Urothelium cell line (cell line): ENCODE measurements at regions not wholly inside any gene's neighbourhood (a gene's known extent, or its start where the extent isn't known, plus 50 kb on each side); places are given as distances from the start of the nearest gene placed in this dataset.
"Not testable (repeated sequence)": the region's sequence is repeated elsewhere in the genome, so short reads cannot be mapped to it uniquely, and the experiment has no call there.

Source experiments
- DNase-seq: peaks from one replicate; pipeline ENCODE4 v3.0.0; 2011; ENCODE audit warnings: low spot score, mixed read lengths
- FAIRE-seq: peaks from 2 replicates; lab custom pipeline; 2011; peaks lifted over from hg19 to GRCh38; lab: Jason Lieb, UNC

DNA sequence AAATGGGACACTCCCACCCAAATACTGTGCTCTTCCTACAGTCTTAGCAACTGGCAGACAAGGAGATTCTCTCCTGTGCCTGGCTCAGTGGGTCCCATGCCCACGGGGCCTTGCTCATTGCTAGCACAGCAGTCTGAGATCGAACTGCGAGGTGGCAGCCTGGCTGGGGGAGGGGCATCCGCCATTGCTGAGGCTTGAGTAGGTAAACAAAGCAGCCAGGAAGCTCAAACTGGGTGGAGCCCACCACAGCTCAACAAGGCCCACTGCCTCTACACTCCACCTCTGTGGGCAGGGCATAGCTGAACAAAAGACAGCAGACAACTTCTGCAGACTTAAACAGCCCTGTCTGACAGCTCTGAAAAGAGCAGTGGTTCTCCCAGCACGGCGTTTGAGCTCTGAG lies 174.8 kb downstream of the COL12A1 start:
- DNase-seq, FAIRE-seq: not testable (repeated sequence)

DNA sequence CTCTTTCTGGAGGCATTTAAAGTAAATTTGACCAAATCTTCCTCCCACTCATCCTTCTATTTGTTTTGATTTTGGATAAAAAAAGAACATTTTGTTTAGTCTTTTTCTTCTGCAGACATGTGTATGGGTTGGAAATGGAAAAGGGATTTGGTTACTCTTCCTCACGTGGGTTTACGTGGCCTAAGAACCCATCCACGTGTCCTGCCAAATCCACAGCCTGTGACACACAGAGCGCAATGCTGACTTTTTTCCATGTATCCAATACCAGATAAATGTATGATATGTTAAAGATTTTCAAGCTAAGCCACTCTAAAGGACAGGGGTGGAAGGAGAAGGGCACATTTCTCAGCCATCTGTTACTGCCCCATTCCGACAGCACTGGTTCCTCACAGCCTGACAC lies 176.5 kb downstream of the COL12A1 start:
- FAIRE-seq (no peak), DNase-seq (no peak)

DNA sequence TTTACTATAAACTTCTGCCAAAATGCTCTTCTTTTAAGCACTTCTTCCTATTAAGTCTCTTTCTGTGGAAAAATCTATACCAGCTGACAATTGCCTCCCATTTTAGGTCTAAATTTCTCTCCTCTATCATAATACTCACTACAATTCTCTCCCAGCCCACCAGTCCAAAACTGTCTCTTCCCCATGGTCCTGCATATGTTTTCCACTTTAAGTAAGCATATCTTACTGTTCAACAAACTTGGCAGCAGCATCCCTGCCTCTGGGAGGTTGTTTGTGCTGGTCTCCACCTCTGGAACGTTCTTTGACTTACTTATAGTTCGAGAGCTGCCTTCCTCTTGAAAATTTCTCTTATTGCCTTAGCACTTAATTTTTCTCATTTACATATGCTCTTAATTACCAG lies 180.5 kb downstream of the COL12A1 start:
- FAIRE-seq = no peak
- DNase-seq = no peak

DNA sequence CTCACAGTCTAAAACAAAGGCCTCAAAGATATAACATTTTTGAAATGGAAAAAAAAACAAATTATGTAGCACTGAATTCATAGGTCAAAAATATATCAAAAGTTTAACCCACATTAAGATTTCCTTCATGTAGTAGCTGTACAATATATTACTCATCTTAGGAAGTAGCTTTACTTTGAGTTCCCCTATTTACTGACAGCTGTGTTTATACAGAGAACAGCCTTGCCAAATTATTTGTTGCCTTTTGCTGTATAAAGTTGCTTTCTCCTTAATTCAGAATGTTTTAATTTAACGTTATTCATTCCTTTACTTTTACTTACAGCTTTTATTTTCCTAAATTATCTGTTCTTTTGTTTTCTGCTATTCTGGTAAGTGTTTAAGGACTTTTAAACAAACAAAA lies 181.0 kb downstream of the COL12A1 start:
- no peak for DNase-seq
- no peak for FAIRE-seq

DNA sequence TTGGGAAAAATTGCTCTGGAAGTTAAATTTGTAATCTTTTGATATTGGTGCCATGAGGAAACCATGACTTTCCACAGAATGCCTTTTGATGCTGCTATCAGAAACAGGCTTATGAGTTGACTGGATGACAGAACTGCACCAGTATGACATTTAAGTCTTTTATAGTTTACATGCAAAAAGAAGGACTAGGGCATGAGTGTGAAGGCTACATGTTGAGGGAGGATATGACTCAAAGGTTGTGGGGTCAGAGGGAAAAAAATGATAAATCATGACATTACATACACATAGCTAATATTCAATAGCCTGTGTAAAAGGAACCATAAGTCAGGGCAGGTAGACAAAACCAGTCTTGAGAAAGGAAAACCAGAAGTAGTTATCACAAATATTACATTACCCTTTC lies 182.2 kb downstream of the COL12A1 start:
- DNase-seq = no peak
- FAIRE-seq = no peak

DNA sequence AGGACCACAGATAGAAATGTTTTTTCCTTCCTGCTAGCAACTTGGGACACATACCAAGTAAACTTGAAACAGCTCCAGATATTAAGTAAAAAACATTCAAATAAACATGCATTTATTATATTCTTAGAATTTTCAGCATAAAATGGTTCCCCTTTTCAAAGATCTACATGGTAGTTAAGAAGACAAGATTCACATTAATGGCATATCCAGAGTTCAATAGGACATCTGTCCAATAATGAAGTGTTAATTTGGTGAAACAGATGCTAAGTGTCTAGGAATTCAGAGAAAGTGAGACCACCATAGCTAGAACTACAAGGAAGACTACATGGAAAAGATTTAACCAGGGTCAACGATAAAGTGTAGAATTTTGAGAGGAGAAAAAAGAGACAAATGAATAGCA lies 184.9 kb downstream of the COL12A1 start:
- DNase-seq (no peak), FAIRE-seq (no peak)

DNA sequence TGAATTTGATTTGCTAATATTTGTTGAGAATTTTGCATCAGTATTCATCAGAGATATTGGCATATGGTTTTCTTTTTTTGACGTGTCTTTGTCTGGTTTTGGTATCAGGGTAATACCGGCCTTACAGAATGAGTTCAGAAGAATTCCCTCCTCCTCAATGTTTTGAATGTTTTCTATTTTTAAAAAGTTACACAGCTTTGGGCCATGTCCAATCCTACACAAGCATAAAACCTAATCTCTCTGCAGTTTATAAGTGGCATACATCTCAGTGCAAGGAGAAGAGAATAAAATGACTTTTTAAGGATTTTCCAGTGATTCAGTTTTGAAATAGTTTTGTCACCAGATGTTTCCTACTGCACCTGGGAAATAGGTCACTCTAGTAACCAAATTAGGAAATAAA lies 185.5 kb downstream of the COL12A1 start:
- DNase-seq = no peak
- no peak for FAIRE-seq

DNA sequence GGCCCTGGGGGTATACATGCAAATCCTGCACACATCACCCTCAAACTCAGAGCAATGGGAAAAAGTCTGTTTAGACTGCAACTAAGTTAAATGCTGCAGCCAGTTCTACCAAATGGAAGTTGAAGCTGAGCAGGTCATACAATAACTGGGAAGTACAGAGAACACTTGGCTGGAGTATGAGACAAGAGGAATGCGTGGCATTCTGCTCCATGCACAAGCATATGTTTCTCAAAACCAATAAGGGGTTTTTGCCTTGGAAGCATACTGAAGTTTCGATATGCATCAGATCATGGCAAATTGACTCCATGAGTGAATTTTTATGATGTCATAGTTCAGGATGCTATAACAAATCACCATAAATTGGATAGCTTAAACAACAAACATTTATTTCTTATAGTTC lies 193.8 kb downstream of the COL12A1 start:
- no peak for DNase-seq

DNA sequence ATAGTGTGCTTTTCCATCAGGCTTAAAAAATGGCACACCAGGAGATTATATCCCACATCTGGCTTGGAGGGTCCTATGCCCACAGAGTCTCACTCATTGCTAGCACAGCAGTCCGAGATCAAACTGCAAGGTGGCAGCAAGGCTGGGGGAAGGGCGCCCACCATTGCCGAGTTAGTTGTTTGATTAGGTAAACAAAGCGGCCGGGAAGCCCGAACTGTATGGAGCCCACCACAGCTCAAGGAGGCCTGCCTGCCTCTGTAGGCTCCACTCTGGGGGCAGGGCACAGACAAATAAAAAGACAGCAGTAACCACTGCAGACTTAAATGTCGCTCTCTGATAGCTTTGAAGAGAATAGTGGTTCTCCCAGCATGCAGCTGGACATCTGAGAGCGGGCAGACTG lies 201.9 kb downstream of the COL12A1 start:
- FAIRE-seq, DNase-seq: not testable (repeated sequence)

More for the DNA sequence above, 193.8 kb downstream of the COL12A1 start:
- FAIRE-seq = no peak

DNA sequence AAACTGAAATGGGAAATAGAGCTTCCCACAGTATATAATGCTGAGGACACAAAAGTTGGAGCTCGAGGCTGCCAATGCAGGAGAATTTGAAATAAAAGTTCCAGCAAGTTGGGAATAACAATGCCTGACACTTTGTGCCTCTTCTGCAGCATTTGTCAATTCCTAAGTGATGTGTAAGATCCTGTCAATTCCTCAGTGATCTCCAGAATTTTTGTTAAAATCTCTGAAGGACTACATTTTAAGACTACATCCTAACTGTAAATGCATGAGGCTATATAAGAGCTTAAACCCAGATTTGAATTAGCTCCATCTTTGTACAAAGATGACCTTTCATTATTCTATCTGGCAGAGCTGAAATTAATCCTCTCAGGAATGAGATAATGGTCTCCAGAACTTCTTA lies 208.2 kb downstream of the COL12A1 start:
- no peak for FAIRE-seq
- no peak for DNase-seq

DNA sequence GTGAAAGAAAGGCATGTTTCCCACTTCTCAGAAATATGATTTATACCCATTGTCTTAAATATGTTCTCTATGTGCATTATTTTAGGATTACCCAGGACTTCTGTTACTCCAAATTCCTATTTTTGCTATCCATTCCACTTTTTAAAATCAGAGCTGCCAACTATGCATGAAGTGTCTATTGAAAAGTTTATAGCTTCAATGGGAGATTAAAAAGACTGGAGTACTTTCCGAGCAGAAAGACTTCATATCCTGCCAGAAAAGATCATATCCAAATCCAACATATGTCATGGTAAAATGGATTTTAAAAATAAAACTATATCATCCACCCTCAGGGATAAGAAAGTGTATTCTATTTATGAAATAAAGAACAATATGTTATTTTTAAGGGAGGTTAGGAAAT lies 212.7 kb downstream of the COL12A1 start:
- FAIRE-seq = no peak
- DNase-seq = no peak

DNA sequence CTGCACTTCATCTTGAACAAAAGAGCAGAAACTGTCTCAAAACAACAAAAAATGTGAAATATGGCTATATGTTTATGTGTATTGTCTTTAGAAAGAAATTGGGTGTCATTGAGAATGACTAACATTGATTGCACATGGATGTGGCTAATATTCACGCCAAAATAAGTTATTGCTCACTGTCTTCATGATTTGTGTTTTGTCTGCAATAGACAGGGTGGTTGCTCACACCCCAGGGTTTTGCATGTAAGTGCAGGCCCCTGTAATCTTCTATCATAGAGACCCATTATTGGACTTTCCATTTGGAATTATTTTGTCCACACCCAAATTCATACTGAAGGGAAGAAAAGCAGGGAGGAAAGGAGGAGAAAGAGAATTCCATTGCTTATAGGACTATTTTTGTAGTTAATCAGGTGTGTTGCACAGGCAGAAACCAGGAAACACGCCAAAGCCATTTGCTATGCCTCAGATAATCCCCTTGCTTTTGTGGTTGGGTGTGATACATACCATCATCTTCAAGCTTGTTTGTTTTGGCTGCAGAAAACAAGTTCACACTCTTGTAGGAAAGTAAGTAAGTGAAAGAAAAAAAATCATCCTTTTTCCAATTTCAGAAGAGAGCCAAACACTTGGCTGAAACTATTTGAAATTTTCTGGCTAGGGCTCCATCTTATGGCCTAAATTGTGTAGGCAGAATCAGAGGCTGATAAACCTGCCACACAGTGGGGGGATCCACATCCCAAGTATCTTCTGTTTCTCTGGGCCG lies 214.1 kb downstream of the COL12A1 start:
- DNase-seq (no peak), FAIRE-seq (no peak)

DNA sequence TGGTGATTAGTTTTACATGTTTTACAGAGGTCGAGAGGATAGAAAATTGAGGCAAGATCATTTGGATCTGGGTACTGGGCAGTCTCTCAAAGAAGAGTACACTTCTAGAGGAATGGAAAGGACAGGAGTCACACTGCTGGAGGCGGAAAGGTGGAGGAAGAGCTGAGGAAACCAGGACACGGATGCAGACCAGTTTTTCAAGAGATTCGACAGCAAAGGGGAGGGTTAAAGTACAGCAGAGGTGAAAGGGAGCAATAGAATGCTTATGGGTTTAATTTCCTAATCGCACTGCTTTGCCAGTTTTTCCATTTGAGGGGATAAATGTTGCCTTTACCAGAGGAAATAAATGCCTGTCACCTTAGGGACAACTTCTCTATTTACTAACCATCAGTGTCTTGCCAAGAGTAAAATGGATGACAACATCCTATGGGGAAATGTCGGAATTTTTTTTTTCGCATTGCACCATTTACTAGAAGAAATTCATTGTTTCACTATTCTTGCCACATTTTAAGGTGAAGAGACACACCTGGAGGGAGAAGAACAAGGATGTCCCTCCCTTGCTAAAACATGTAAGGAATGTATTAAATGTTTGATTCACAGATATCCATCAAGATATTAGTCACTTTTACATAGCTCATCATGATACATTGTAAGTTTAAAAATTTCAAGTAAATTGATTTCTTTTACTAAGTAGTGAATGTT lies 226.6 kb downstream of the COL12A1 start:
- FAIRE-seq (no peak), DNase-seq (no peak)

DNA sequence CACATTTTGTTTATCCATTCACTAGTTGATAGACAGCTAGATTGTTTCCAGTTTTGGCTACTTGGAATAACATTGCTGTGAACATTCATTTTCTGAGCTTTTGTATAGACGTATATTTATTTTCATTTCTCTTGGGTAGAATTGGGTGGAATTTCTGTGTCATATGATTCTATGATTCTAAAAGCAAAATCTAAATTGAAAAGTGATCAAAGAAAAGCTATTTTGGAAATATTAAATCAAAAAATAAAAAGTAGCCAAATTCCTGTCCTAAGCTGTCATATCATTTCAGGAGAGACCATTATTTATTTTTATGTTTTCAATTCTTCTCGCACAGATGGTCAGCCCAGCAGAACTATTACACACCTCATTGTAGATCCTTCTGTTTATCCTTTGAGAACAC lies 229.2 kb downstream of the COL12A1 start:
- FAIRE-seq = no peak

DNA sequence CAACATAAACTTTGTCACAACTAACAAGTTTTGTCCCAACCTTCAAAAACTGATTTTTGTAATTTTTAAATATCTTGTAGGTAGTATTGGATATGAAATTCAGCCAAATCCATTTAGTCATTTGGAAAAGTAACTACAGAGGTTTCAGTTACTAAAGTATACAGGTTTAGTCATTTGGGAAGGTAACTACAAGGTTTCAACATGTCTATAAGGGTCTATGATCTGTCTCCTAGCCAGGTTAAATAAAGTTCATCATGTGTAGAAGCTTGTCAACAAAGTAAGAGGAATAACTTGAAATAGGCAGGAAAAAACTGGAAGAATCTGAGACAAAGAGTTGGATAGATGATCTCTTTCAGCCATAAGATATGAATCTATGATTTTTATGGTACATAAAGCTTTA lies 229.8 kb downstream of the COL12A1 start:
- FAIRE-seq = no peak

More for the DNA sequence above, 229.2 kb downstream of the COL12A1 start:
- DNase-seq = no peak

DNA sequence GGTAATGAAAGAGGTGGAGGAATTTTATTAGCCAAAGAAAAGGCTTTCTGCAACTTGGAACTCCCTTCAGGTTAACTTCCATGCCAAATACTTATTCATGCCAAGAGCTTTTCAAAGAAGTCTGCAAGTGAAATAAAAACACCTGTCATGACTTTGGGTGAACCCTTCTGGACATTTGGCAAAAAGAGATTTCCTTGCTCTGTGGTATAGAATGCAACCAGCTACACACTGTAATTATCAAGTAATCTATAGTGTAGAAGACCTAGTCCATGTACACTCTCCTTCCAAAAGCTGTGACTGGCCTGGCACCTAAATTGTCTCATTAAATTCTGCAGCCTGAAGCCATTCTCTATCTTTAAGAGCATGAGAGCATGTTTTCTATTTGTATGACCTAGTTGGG lies 232.3 kb downstream of the COL12A1 start:
- no peak for FAIRE-seq
- DNase-seq = no peak

More for the DNA sequence above, 229.8 kb downstream of the COL12A1 start:
- DNase-seq = no peak

DNA sequence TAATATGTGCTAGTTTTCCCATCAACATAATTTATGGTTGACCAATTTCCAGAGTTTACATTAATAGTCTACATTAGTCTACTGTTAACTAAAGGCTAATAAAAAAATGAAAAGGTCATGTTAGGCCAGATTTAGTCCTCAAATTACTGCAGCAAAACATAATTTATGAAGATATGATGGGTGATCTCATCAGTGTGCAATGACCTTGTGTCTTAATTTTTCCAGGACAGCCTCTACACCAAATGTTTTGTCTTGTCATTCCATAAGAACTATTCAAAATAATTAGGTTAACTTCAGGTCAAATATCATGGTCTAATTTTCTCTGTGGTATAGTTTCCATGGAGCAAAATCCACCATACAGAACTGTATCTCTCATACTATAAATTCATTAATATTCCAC lies 234.2 kb downstream of the COL12A1 start:
- FAIRE-seq (no peak), DNase-seq (no peak)

DNA sequence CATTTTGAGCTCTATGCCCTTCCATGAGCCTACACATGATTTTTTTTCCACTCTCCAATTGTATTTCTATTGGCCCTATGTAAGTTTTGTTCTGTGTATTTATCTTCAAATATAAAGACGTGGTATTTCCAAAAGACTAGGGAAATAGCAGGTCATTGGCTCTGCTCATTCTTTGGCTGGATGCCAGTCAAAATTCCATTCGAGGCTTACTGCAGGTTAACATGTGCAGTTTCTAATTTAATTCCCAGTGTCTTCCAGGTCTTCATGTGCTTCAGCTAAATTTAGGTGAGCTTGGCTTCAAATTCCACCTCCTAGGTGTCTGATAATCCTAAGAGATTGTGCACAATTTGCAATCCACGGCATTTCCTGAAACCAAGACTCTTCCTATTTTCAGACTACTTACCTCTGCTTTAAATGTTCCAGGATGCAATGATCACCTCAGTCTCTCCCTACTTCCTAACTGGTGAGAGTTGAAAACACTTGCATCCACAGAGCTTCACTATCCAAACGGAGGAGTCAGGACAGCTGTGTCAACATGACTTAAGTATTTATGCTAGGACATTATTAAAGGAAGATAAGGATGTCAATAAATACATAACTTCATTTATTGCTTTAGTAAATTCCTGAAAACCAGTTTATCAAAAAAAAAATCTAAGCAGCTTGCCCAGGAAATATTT lies 236.1 kb downstream of the COL12A1 start:
- no peak for FAIRE-seq
- no peak for DNase-seq

DNA sequence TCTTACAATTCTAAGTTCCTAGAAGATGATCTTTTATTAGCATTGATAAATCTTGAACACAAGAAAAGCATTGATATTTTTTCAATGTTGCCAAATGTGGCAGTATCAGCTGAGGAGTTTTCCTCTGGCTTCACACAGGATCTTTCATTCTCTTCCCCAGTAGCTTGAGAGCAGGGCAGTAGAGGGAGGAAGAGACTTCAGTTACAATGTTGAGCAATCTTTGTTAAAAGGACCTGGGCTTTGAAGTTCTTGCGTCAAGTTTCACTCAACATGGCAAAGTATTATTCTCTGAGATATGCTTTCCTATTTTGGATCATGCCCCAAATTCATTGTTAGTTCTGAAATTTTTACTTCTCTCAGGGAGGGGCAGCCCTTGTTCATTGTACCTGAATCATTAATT lies 238.0 kb downstream of the COL12A1 start:
- DNase-seq (no peak), FAIRE-seq (no peak)

DNA sequence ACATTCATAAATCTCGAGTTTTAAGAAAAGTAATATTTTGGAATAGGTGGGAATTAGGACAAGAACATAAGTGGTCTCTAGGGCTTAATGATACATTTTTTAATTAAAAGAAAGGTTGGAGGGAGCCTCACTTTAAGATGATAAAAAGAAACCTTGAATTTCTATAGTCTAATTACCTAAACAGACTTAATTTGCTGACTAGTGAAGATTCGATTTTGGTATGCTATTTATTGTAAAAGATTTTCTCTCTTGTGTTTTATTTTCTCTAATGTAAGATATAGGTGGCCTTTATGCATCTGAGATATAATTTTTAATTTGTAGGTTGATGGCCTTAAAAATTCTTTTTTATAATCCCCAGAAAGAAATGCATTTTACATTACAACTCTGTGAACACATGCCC lies 239.1 kb downstream of the COL12A1 start:
- FAIRE-seq = no peak
- no peak for DNase-seq

DNA sequence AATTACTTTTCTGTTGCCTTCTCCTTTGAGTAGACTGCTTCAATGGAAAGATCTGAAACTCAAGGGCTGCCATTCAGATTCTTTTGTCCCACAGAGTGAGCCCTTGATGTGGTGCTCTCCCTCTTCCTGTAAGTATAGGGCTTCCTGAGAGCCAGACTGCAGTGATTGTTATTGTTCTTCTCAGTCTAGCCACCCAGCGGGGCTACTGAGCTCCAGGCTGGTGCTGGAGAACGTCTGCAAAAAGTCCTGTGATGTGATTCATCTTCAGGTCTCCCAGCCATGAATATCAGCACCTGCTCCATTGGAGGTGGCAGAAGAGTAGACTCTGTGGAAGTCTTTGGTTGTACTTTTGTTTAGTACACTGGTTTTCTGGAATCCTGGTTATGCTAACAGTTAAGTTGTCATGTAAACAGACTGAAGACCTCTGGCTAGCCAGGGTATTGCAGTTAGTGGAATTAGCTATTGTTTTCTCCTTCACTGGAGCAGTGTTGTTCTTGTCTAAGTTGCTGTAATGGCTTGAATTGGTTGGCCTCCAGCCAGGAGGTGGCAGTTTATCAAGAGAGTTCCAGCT lies 240.9 kb downstream of the COL12A1 start:
- no peak for DNase-seq
- FAIRE-seq = no peak
